D341Med (cell line): ENCODE measurements at regions not wholly inside any gene's neighbourhood (a gene's known extent, or its start where the extent isn't known, plus 50 kb on each side); places are given as distances from the start of the nearest gene placed in this dataset.
"Not testable (repeated sequence)": the region's sequence is repeated elsewhere in the genome, so short reads cannot be mapped to it uniquely, and the experiment has no call there.

Source experiments
- DNase-seq: peaks from one replicate; pipeline ENCODE4 v3.0.0; 2012; ENCODE audit warnings: low spot score

DNA sequence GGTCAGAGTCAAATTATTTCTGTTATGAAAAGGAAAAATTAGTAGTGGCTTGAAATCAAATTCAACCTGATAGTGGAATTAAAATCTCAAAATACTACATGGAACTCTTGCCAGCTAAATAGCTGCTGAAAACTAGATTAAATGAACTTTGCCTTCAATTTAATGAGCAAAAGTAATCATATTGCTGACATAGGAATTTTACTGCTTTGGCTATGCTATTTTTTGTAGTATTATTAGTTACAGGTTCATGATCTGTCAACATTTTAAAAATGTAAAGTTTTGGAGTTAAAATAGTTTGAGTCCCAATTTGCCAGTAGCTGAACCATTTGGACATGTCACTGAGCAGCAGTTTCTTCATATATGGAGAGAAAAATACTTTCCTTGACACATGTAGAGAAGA is 81.4 kb downstream of the RERGL start:
- no peak for DNase-seq

DNA sequence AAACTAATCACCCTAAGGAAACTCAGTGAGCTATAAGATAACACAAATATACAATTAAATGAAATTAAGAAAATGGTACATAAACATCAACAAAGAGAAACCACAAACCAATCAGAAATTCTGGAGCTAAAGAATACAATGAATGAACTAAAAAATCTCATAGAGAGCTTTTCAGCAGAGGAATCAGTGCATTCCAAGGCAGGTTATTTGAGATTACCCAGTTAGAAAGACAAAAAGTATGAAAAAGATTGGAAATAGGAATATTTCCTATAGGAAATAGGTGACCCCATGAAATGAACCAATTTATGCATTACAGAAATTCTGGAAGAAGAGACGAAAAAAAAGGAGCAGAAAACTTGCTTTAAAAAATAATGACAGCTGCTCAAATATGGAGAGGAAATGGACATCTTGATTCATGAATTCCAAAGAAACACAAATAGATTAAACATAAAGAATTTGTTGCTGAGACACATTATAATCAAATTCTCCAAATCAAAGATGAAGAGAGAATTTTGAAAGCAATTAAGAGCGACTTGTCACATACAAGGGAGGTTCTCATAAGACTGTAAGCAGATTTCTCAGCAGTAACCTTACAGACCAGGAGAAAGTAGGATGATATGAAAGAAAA is 90.7 kb downstream of the RERGL start:
- DNase-seq, result no peak

DNA sequence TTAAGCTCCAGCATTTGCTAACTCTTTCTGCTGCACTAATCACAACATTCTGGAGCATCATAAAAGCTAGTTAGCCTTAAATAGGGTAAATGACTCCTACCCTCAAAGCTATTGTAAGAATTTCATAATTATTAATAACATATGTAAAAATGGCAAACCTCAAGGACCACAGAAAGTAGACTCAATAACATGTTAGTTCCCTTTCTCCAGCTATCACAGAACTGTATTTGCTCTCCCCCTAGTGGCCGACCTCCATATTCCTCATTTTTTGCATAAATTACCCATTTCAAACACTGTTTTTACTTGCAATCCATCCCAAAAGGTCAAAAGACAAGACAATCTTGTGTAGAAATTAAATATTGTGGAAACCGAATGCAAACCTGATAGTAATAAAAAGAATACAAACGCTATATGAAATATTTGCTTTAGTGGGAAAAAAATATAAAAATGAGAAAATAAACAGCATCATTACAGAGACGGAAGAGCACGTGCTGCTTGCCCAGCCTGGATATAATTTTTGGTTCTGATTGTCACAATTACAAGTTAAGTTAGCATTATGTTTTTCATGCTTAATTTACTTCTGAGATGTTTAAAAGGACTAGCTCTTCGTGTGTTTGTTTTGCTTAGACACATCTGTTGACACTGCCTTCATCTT is 97.9 kb downstream of the RERGL start:
- DNase-seq, result peak; percentile 38

DNA sequence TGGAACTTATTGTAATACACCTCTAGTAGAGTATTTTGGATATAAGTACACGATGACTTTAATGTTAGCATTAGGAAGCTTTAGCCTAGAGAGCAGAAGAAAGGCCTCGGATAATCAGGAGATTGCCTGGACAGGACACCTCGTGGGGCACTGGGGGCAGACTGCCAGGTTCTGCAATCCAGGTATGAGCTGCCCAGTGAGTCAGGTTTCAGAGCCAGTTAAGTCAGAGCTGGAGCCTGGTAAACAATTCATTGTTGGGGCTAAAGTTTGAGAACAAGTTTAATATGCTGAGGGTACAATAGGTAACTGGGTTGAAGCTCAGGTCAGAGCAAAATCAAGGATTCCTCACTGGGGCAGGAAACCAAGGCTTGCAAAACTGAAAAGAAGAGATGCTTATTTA is 107.4 kb downstream of the RERGL start:
- DNase-seq, result no peak

DNA sequence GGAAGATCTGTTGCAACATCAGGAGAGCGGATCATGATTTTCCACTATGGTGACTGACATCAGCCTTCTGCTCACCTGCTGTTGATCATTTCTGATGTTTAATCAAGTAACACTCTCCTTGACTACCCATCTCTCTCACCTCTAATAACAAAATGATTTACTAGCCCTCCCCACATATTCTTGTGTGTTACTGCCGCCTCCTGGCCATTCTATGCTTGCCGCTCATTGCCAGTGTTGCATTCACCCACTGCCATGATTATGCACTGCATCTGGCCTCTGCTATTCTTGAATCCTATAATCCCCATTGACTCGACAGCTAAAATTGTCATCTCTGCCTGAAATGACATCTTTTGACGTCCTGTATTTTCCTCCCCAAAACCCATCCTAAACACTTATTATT is 113.8 kb downstream of the RERGL start:
- DNase-seq, result peak; percentile 28

DNA sequence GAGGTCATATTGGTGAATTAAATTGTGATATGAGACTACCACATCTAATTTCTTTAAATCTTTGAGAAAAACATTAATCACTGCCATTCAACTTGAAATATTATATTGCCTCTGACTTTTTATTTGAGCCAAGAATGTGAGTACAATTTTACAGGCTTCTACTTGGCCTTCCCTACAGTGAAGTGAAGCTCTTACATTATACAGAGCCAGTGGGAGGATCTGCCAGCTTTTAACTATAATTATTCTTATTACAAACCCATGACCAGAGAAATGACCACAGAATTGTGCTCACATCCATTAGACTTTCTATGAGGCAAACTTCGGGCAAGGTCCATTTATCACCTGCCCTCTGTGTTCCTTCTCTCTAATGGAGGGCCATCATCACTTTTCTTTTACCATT is 114.2 kb downstream of the RERGL start:
- no peak for DNase-seq

DNA sequence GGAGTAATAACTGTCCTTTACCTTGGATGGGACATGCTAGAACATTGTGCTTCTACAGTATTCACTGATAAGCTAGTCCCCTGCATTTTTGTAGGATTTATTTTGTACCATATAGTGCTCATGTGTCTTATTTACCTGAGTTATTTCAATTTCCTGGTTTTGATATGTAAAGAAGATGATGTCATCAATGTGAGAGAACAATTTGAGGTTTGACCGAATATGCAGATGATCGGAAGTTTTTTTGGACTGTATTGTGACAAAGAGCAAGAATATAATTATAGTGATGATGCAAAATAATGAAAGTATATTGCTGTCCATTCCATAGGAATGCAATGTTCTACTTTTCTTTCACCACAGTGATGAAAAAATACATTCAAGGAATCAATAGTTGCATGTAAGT is 114.8 kb downstream of the RERGL start:
- DNase-seq, result no peak

DNA sequence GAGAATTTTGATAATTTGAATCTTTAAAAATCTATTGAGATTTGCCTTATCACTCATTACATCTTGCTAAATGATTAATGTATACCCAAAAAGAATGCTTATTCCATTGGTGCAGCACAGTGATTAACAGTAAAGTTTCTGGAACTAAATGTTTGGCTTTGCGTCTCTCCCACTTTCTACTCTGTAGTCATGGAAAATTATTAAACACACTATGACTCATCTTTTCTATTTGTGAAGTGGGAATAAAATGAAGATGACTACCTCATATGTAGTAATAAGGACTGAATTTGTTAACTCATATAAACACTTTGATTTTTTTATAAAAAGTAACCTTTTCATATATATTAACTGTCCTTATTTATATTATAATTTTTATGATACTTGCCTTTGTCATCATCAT is 118.1 kb downstream of the RERGL start:
- DNase-seq, result no peak

DNA sequence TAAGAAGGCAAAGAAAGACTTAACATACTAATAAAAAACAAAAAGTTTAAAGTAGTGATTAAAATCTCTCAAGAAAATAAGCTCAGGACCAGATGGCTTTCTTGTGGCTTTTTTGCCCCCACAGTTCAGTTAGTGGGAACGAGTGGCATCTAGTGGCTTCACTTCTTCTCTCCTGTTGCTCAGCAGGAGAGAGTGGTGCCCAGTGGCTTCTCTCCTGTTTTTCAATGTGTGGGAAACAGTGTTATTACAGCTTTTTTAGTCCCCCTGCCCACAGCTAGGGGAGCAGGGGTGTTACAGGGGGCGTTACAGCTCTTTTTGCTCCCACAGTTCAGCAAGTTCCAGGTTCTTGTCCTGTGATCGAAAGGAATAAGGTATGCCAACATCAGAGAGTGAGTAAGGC is 135.2 kb downstream of the RERGL start:
- DNase-seq, result no peak

DNA sequence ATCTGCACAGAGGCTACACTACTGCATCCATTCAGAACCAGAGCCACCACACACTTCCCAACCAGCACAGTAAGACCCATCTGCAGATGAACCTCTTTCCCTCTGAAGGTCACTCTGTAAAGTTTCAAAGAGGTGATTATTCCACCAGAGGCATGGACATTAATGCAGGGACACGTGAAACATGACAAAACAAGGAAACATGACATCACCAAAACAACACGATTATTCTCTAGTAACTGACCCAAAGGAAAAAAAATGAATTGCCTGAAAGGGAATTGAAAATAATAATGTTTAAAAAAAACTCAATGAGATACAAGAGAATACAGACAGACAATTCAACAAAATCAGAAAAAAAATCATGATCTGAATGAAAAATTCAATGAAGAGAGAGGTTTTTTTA is 139.1 kb downstream of the RERGL start:
- no peak for DNase-seq

DNA sequence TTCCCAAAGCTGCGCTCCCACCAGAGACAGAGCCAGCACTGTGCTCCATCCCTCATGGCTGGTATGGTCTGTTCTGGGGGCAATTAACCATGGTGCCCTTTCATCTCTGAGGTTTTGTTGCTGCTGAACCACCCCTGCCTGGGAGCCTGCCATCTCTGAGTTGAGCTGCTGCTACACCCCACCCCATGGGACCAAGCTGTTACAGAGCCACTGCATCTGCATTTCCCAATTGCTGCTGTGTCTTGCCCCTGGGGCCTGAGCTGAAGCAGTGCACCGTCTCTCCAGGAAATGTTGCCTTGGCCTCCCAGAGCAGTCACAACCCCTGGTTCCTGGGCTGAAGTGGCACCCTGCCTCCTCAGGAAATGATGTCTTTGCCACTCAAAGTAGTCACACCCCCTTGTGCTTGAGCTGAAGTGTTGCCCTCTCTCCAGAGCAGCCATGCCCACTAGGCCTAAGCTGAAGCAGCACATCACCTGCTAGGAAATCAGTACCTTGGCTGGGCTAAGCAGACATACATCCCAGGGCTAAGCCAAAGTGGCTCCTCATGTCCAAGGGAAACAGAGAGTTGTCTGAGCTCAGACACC is 140.3 kb downstream of the RERGL start:
- no peak for DNase-seq

DNA sequence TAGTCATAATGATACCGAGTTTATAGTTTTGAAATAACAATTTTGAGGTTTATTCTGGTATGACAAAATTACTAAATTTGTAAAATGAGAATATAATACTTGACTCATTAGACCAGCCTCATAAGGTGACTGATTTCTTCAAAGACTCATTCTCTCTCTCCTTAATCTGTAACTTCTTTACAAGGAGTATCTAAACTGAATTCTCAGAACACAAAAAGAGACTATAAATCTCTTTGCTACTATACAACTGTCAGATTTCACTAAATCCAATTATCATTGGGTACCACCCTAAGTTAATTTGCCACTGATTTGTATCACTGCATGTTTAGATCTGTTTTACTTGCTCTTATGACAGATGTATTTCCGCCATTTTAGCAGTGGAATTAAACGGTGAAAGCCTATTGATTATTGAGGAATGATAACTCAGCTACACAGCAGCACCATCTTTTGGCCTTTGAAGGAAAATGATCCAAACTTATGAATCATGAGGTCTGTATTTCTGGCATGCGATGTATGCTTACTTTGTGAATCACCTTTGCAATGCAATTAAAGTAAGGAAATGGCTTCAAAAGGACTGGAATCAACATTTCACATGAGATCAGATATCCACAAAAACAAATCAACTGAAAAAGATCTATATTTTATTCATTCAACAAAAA is 161.2 kb downstream of the RERGL start:
- no peak for DNase-seq

DNA sequence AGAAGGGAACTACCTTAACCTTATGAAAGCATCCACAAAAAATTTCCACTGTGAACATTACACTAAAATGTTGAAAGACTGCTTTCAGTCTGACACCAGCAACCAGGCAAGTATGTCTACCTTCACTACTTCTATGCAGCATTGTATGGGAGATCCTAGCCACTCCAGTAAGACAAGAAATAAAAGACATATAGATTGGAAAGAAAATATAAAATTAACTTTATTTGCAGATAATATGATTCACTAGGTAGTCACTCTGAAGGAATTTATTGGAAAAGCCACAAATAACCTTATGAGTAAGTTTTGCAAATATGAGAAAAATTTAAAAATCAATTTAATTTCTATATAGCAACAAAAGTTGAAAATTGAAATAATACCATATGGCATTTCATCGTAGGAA is 172.0 kb downstream of the RERGL start:
- no peak for DNase-seq

DNA sequence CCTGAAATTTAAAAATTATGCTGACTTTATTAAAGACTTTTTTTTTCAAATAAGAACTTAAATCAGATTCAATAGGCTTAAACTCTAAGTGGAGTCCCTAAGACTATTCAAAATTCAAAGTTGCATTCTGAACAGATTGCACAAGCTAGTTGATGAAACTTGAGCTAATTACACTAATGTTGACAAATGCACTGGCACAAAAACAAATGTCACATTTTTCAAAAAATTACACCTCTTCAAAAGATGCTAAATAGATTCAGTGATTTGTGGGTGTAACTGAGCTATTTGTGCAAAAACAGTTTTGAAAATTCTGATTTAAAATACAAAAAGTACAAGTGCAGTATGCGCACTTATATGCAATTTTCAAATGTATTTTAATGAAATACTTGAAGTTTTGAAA is 205.4 kb downstream of the RERGL start:
- no peak for DNase-seq

DNA sequence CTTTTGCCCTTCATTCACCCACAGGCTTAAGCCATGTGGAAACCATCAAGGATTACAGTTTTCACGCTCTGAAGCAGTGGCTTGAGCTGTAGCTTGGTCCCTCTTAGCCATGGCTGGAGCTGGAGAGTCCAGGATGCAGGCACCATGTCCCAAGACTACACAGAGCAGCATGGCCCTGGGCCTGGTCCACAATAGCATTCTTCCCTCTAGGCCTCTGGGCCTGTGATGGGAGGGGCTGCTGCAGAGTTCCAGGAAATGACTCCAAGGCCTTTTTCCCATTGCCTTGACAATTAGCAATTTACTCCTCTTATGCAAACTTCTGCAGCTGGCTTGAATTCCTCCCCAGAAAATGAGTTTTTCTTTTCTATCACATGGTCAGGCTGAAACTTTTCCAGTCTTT is 211.3 kb downstream of the RERGL start:
- DNase-seq, result no peak

DNA sequence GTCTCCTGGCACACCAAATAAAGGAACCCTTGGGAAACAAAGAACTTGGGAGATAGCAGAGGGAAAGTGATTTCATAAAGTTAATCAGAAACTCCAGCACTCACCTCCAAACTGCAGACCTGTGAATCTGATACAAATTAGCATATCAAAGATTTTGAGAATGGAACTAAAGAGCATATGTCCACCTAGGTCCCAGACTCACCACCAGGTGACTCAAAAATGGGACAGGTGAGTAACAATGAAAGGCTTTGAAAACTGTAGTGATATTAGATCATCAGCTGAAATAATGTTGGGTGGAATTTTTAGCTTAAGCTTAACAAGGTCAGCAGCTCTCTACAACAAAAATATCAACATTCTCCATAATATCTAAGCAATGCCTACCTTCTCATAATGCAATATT is 214.8 kb downstream of the RERGL start:
- no peak for DNase-seq

DNA sequence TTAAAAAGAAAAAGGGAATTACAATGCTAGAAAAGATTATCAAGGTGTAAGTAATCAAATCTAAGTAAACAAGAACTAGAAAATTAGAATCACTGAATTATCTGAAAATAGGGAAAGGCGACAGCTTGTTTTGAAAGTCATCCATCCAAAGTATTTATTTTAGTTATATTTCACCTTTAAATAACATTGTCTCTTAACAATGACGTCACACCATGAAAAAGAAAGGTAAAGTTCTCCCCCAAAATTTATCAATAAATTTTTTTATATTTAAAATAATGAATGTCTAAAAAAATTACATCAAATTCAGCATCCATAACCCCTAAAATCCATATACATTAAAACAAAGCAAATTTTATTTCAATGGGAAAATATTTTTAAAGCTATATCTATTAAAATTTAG is 223.2 kb downstream of the RERGL start:
- no peak for DNase-seq

DNA sequence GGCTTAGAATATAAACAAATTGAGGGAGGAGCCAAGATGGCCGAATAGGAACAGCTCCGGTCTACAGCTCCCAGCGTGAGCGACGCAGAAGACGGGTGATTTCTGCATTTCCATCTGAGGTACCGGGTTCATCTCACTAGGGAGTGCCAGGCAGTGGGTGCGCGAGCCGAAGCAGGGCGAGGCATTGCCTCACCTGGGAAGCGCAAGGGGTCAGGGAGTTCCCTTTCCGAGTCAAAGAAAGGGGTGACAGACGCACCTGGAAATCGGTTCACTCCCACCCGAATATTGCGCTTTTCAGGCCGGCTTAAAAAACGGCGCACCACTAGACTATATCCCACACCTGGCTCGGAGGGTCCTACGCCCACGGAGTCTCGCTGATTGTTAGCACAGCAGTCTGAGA is 234.4 kb downstream of the RERGL start:
- not testable (repeated sequence) for DNase-seq

DNA sequence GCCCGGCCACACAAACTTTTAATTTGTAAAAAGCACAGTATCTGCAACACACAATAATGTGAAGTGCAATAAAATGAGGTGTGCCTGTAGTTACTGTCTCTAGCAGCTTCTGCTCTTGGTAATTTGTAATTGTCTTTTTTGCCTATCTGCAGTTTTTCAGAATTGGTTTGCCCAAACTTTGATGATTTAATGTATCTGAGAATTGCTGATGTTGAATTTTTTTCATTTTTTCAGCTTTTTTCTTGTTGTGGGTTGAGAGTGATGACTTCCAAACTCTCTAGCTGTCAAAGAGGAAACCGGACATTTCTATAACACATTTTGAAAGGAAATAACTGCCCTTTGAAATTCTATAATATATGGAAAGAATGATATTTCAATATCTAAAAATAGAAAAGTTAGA is 236.9 kb downstream of the RERGL start:
- no peak for DNase-seq

DNA sequence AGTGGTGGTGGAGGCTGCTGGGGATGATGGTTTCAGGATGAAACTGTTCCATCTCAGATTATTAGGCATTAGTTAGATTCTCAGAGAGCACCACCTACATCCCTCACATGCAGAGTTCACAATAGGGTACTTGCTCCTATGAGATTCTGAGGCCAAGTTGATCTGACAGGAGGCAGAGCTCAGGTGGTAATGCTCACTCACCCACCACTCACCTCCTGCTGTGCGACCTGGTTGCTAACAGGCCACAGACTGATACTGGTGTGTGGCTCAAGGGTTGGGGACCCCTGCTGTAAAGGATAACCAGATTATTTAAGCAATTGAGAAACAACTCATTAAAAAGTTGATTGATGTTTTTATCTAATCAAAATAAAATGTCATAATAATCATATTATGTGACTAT is 248.5 kb downstream of the RERGL start:
- no peak for DNase-seq

DNA sequence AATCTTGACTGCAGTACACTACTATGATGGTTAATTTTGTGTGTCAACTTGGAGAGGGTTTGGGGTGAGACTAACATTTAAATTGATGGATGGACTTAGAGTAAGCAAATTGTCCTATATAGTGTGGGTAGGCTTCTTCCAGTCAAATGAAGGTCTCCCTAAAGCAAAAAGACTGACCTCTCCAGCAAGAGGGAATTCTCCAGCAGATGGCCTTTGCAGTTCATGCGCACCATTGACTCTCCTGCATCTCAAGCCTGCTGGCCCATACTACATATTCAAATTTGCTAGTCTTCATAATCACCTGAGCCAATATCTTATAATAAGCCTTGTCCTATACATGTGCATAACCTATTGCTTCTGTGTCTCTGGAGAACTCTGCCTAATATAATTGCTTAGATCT is 260.2 kb downstream of the RERGL start:
- DNase-seq, result no peak

DNA sequence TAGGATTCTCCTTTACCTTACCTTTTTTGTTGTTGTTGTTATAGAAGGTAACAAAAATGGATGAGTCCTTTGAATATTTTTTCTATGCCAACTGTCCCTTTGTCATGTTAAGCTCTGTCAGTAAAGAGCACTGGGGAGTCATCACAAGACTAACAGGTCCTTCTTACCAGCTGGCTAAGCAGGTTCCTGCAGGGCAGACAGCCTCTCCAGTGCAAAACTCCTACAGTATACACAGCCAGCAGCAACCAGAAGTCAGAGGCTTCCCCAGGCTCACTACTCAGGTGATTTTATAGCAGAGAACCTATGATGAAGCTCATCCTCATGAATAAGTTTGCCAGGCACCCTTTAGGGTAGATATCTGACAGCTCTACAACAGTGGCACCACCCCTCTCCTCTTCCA is 271.1 kb downstream of the RERGL start:
- DNase-seq, result no peak

DNA sequence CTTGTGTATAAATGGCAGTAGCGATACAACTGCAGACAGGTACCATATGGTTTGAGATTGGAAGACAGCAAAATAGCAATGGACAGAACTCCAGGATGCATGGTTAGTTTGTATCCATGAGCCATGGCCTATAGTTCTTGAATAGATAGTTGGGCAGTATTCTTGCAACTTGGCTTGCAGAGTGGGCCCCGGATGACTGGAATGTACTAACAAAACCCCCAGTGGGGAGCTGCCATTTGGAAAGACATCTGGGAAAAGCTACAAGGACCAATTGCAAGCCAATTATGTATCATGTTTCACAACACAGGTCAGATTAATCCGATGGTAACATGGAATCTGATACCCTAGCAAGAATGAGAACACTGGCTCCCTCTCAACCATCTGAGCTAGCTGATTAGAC is 279.6 kb downstream of the RERGL start:
- no peak for DNase-seq

DNA sequence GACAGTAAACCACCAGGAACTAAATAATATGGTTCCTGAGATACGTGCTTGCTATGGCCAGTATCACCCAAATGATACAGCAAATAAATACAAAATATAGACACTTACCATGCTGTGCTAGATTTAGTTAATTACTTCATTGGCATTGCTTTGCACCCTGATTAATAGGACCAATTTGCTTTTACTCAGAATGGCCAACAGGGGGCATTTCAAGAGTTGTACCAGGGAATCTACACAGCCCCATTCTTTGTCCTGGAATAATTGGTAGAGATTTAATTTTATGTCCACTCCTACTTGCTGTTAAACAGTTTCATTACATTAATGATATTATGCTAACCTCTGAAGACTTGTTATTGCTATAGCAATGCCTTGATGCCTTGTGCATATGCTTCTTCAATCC is 280.8 kb downstream of the RERGL start:
- DNase-seq, result no peak
